B cell (primary cell): ENCODE measurements at regions not wholly inside any gene's neighbourhood (a gene's known extent, or its start where the extent isn't known, plus 50 kb on each side); places are given as distances from the start of the nearest gene placed in this dataset.

Experiments
- ATAC-seq: fragments of 200-7000 bp; cut with Tn5 transposase; one replicate; pipeline ENCODE4 v1.10.0; 2021; ENCODE audit warnings: low read depth, mild to moderate bottlenecking, moderate number of reproducible peaks, moderate library complexity
- CTCF ChIA-PET: fragments of 350-600 bp; sonication (Branson Sonifier 250); formaldehyde crosslinking; loops from one replicate; lab custom pipeline; 2021; ENCODE audit warnings: antibody characterized with exemption, inconsistent platforms; lab: Charles Lee
- POLR2A ChIA-PET: fragments of 350-600 bp; sonication (Branson Sonifier 250); formaldehyde crosslinking; loops from one replicate; lab custom pipeline; 2021; ENCODE audit warnings: antibody characterized with exemption; lab: Charles Lee
- DNase-seq: peaks from one replicate; pipeline ENCODE4 v3.0.0; 2013
- H2AFZ ChIP-seq: 2 replicates; pipeline ENCODE4 v1.6.1; 2012; ENCODE audit warnings: mild to moderate bottlenecking, low read depth, low read length; ENCODE audit not compliant: insufficient read depth, poor library complexity, severe bottlenecking
- H3K27ac ChIP-seq, 2 donors: 1 replicate in 1 of 2; 2 replicates in 1 of 2; pipeline ENCODE4 v1.5.1; 2012 to 2013; ENCODE audit warnings: low read length in 2 of 2, mild to moderate bottlenecking in 2 of 2, moderate library complexity in 1 of 2
- H3K27me3 ChIP-seq, 4 experiments: fragments of 200-600 bp in 1 of 4; sonication (generic) in 1 of 4; replicated peaks in 1 of 4; 1 replicate in 2 of 4; 2 replicates in 2 of 4; pipeline versions ENCODE4 v1.6.1 to v1.7.0; 2013 to 2016; ENCODE audit warnings: low read length in 3 of 4, mild to moderate bottlenecking in 2 of 4, mixed read lengths in 1 of 4, moderate library complexity in 1 of 4; ENCODE audit not compliant: insufficient read depth in 4 of 4, control insufficient read depth in 3 of 4; ENCODE audit errors: control extremely low read depth in 1 of 4
- H3K36me3 ChIP-seq, 2 experiments: replicated peaks in 1 of 2; 1 replicate in 1 of 2; 2 replicates in 1 of 2; pipeline versions ENCODE4 v1.6.1 to v1.7.1; 2013; ENCODE audit warnings: low read length in 1 of 2; ENCODE audit not compliant: insufficient read depth in 2 of 2, control insufficient read depth in 1 of 2; ENCODE audit errors: control extremely low read depth in 1 of 2, extremely low read depth in 1 of 2
- H3K4me1 ChIP-seq, 2 donors: fragments of 200-600 bp in 1 of 2; sonication (generic) in 1 of 2; 1 replicate in 1 of 2; 2 replicates in 1 of 2; pipeline versions ENCODE4 v1.5.1 to v1.6.1; 2013 to 2017; ENCODE audit warnings: low read length in 2 of 2; ENCODE audit not compliant: control insufficient read depth in 2 of 2, insufficient read depth in 2 of 2
- H3K4me2 ChIP-seq: replicated peaks from 2 replicates; pipeline ENCODE3; 2012; ENCODE audit warnings: mild to moderate bottlenecking, low read depth, low read length; ENCODE audit not compliant: poor library complexity, severe bottlenecking
- H3K4me3 ChIP-seq, 5 experiments: fragments of 200-600 bp in 1 of 5; sonication (generic) in 1 of 5; 1 replicate in 3 of 5; 2 replicates in 2 of 5; pipeline versions ENCODE4 v1.5.1 to v1.7.0; 2011 to 2016; ENCODE audit warnings: low read length in 4 of 5, mild to moderate bottlenecking in 4 of 5, low read depth in 2 of 5, control low read depth in 1 of 5, moderate library complexity in 1 of 5; ENCODE audit not compliant: insufficient read depth in 1 of 5; ENCODE audit errors: control extremely low read depth in 1 of 5, extremely low read depth in 1 of 5
- H3K79me2 ChIP-seq: fragments of 200-600 bp; sonication (generic); one replicate; pipeline ENCODE4 v1.6.0; 2016; ENCODE audit warnings: low read length; ENCODE audit not compliant: control insufficient read depth, insufficient read depth
- H3K9ac ChIP-seq: fragments of 200-600 bp; sonication (generic); 2 replicates; pipeline ENCODE4 v1.6.1; 2017; ENCODE audit warnings: mild to moderate bottlenecking, low read length, moderate library complexity
- H3K9me3 ChIP-seq, 3 donors: one replicate each; pipeline versions ENCODE4 v1.6.1 to v1.7.1; 2013; ENCODE audit warnings: low read length in 2 of 3; ENCODE audit not compliant: control insufficient read depth in 2 of 3, insufficient read depth in 1 of 3; ENCODE audit errors: control extremely low read depth in 1 of 3
- H4K20me1 ChIP-seq: 2 replicates; pipeline ENCODE4 v1.6.0; 2012; ENCODE audit warnings: mild to moderate bottlenecking, low read length; ENCODE audit not compliant: insufficient read depth, control insufficient read depth, poor library complexity, severe bottlenecking
- H3K27ac Mint-ChIP-seq: one replicate; pipeline ENCODE4 v1.8.0; 2021; ENCODE audit warnings: mixed read lengths
- H3K27me3 Mint-ChIP-seq: one replicate; pipeline ENCODE4 v1.8.0; 2021; ENCODE audit warnings: mixed read lengths
- H3K4me1 Mint-ChIP-seq: one replicate; pipeline ENCODE4 v1.8.0; 2021; ENCODE audit warnings: mixed read lengths
- H3K4me3 Mint-ChIP-seq: one replicate; pipeline ENCODE4 v1.8.0; 2021; ENCODE audit warnings: mixed read lengths
- H3K9me3 Mint-ChIP-seq: one replicate; pipeline ENCODE4 v1.8.0; 2022; ENCODE audit warnings: mixed read lengths; ENCODE audit not compliant: insufficient read depth
- EZH2 ChIP-seq: IDR thresholded peaks from 2 replicates; pipeline ENCODE4 v1.6.1; 2012; ENCODE audit warnings: borderline replicate concordance, low read depth, mild to moderate bottlenecking, moderate library complexity, low read length; ENCODE audit not compliant: insufficient read depth, poor library complexity, severe bottlenecking
- WGBS: methylation state at CpG from one replicate; pipeline ENCODE4 v1.1.5; 2013; ENCODE audit warnings: missing lambda C conversion rate; ENCODE audit not compliant: insufficient coverage; 5-methylcytosine and 5-hydroxymethylcytosine counted together
- intact Hi-C: fragments of 100-400 bp; cut with micrococcal nuclease; formaldehyde crosslinking; loops from one replicate; pipeline ENCODE4 v1.10.0; 2022
- TF ChIP-seq, protein P1 (sequence below): fragments of 200-600 bp; IDR thresholded peaks from one replicate; pipeline ENCODE4 v1.8.0; 2022; ENCODE audit warnings: antibody characterized with exemption, mild to moderate bottlenecking

DNA sequence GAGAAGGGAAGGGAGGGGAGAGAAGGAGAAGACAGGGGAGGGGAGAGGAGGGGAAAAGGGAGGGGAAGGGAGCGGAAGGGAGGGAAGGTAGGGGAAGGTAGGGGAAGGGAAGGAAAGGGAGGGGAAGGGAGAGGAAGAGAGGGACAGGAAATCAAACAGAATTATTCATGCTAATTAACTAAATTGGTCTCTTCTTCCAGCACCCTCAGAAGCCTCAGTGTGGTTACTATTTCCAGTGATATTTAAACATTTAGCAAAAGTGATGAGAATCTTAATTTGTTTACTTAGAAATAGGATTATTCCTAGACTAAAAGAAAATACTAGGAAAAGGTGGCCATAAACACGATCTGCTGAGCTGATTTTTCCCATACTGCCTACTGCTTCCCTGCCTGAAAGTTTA lies 193.1 kb upstream of the CPEB2 start:
- ChIA-PET CTCF (no interaction called here), POLR2A (no interaction called here)
- Histone ChIP-seq H3K9ac (no peak overlapping the region), H3K27me3 (no peaks in the 10 kb centered on the region), H3K36me3 (no peaks in the 10 kb centered on the region), H3K9me3 (peaks cover 0 to 1% (median 0%) of the 10 kb centered on the region in 3 donors), H3K79me2 (no peaks in the 10 kb centered on the region), H3K27ac (no peak overlapping the region), H3K4me3 (no peak overlapping the region), H3K4me1 (no peaks in the 10 kb centered on the region), H2AFZ (no peak overlapping the region), H4K20me1 (no peaks in the 10 kb centered on the region), H3K4me2 (no peak overlapping the region)
- TF ChIP-seq, protein P1, sequence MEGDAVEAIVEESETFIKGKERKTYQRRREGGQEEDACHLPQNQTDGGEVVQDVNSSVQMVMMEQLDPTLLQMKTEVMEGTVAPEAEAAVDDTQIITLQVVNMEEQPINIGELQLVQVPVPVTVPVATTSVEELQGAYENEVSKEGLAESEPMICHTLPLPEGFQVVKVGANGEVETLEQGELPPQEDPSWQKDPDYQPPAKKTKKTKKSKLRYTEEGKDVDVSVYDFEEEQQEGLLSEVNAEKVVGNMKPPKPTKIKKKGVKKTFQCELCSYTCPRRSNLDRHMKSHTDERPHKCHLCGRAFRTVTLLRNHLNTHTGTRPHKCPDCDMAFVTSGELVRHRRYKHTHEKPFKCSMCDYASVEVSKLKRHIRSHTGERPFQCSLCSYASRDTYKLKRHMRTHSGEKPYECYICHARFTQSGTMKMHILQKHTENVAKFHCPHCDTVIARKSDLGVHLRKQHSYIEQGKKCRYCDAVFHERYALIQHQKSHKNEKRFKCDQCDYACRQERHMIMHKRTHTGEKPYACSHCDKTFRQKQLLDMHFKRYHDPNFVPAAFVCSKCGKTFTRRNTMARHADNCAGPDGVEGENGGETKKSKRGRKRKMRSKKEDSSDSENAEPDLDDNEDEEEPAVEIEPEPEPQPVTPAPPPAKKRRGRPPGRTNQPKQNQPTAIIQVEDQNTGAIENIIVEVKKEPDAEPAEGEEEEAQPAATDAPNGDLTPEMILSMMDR = no peak
- TF ChIP-seq EZH2 = no peak
- ATAC-seq = no peak
- DNase-seq = no peak
- Mint-ChIP-seq H3K27me3 (peaks cover 12% of the 10 kb centered on the region), H3K27ac (no peak overlapping the region), H3K4me1 (no peaks in the 10 kb centered on the region), H3K9me3 (no peaks in the 10 kb centered on the region), H3K4me3 (no peak overlapping the region)
- WGBS = no CpG with 5 or more reads among the region's 2 CpGs
- intact Hi-C loops = no loop called here

DNA sequence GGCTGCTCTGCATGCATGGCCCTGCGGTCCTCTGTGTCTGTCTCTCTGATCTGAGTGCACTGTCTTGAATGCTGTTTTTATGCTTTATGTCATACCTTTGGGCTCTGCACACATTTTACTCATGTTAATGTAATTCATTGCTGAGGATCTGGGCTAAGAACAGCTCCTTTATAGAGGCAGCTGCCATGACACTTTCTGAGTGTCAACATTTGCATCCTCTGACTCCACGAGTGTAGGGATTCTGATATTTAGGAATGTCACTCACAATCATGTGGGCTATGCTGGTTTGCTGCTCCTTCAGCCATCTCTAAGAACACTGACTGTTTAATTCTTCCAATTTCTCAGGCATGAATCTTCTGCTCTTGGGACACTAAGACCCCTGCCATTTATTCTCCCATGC lies 192.2 kb upstream of the CPEB2 start:
- ATAC-seq = no peak
- no peaks in the 10 kb centered on the region for H3K79me2 ChIP-seq
- Mint-ChIP-seq H3K4me1 (no peaks in the 10 kb centered on the region), H3K4me3 (no peak overlapping the region), H3K9me3 (no peaks in the 10 kb centered on the region), H3K27me3 (peaks cover 7% of the 10 kb centered on the region), H3K27ac (no peak overlapping the region)
- ChIA-PET POLR2A (no interaction called here), CTCF (no interaction called here)
- H3K36me3 ChIP-seq = no peaks in the 10 kb centered on the region
- intact Hi-C loops = no loop called here
- H4K20me1 ChIP-seq = no peaks in the 10 kb centered on the region
- peaks cover 0 to 1% (median 0%) of the 10 kb centered on the region in 3 donors for H3K9me3 ChIP-seq
- H3K27ac ChIP-seq = no peak overlapping the region
- H3K4me2 ChIP-seq = no peak overlapping the region
- DNase-seq = no peak
- no CpG with 5 or more reads among the region's 2 CpGs for WGBS
- no peak overlapping the region for H2AFZ ChIP-seq
- no peak for TF ChIP-seq EZH2
- TF ChIP-seq, protein P1 = no peak
- no peaks in the 10 kb centered on the region for H3K4me1 ChIP-seq
- no peaks in the 10 kb centered on the region for H3K27me3 ChIP-seq
- H3K4me3 ChIP-seq = no peak overlapping the region
- no peak overlapping the region for H3K9ac ChIP-seq
